Type B pancreatic cell (in vitro differentiated cells): ENCODE measurements at regions not wholly inside any gene's neighbourhood (a gene's known extent, or its start where the extent isn't known, plus 50 kb on each side); places are given as distances from the start of the nearest gene placed in this dataset.

Experiments
- DNase-seq: peaks from one replicate; pipeline ENCODE4 v3.0.0; 2021; ENCODE audit warnings: mixed read lengths; ENCODE audit not compliant: unreplicated experiment; ENCODE audit errors: extremely low spot score
- H3K27ac Mint-ChIP-seq: 2 replicates; pipeline ENCODE4 v1.8.0; 2021; ENCODE audit warnings: mild to moderate bottlenecking, mixed read lengths
- H3K27me3 Mint-ChIP-seq: 2 replicates; pipeline ENCODE4 v1.8.0; 2021; ENCODE audit warnings: mixed read lengths
- H3K36me3 Mint-ChIP-seq: 2 replicates; pipeline ENCODE4 v1.8.0; 2021; ENCODE audit warnings: mixed read lengths
- H3K4me1 Mint-ChIP-seq: one replicate; pipeline ENCODE4 v1.8.0; 2021; ENCODE audit warnings: mixed read lengths; ENCODE audit not compliant: unreplicated experiment
- H3K4me3 Mint-ChIP-seq: 2 replicates; pipeline ENCODE4 v1.8.0; 2021; ENCODE audit warnings: mild to moderate bottlenecking, mixed read lengths
- H3K9me3 Mint-ChIP-seq: 2 replicates; pipeline ENCODE4 v1.8.0; 2021; ENCODE audit warnings: mixed read lengths
- CTCF ChIP-seq: fragments of 200-600 bp; sonication (generic); conservative IDR thresholded peaks from 2 replicates; pipeline ENCODE4 v1.5.0; 2021; ENCODE audit warnings: antibody characterized with exemption, mild to moderate bottlenecking

GRCh38 chr1:80846966-80847365, 953.8 kb upstream of the ADGRL2 start:
- H3K4me3 Mint-ChIP-seq = no peak overlapping the region
- DNase-seq = no peak
- H3K4me1 Mint-ChIP-seq = no peaks in the 10 kb centered on the region
- H3K27me3 Mint-ChIP-seq = no peaks in the 10 kb centered on the region
- no peak overlapping the region for H3K27ac Mint-ChIP-seq
- H3K36me3 Mint-ChIP-seq = no peaks in the 10 kb centered on the region
- peaks cover 8% of the 10 kb centered on the region for H3K9me3 Mint-ChIP-seq
- no peak for TF ChIP-seq CTCF

DNA sequence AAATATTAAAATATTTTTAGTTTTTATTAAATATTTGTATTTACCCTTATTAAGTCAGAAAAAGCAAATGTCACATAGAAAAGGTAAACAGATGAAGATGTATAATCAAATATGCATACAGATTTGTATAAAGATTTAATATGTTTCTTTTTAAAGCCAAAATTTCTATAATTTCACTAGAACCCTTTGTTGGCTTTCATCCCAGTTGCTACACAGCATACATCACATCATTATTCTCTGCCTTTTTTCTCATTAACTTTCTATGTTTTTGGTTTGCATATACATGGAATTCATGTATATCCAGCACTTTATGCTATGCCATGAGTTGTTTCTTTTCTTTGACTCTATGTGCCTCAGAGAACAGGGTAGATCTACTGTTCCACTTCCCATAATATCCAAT, 957.9 kb upstream of the ADGRL2 start:
- Mint-ChIP-seq H3K4me3 (no peak overlapping the region), H3K27me3 (no peaks in the 10 kb centered on the region), H3K4me1 (no peaks in the 10 kb centered on the region), H3K36me3 (no peaks in the 10 kb centered on the region), H3K9me3 (peaks cover 23% of the 10 kb centered on the region), H3K27ac (no peak overlapping the region)
- TF ChIP-seq CTCF = no peak
- no peak for DNase-seq

DNA sequence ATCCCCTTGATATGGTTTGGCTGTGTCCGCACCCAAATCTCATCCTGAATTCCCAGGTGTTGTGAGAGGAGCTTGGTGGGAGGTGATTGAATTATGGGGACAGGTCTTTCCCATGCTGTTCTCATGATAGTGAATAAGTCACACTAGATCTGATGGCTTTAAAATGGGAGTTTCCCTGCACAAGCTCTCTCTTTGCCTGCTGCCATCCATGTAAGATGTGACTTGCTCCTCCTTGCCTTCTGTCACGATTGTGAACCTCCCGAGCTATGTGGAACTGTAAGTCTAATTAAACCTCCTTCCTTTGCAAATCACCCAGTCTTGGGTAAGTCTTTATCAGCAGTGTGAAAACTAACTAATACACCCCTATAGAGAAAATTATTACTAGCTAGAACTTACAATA, 959.5 kb upstream of the ADGRL2 start:
- H3K27ac Mint-ChIP-seq = no peak overlapping the region
- peaks cover 23% of the 10 kb centered on the region for H3K9me3 Mint-ChIP-seq
- no peak for TF ChIP-seq CTCF
- no peak for DNase-seq
- H3K4me1 Mint-ChIP-seq = no peaks in the 10 kb centered on the region
- no peaks in the 10 kb centered on the region for H3K27me3 Mint-ChIP-seq
- H3K36me3 Mint-ChIP-seq = no peaks in the 10 kb centered on the region
- H3K4me3 Mint-ChIP-seq = no peak overlapping the region

DNA sequence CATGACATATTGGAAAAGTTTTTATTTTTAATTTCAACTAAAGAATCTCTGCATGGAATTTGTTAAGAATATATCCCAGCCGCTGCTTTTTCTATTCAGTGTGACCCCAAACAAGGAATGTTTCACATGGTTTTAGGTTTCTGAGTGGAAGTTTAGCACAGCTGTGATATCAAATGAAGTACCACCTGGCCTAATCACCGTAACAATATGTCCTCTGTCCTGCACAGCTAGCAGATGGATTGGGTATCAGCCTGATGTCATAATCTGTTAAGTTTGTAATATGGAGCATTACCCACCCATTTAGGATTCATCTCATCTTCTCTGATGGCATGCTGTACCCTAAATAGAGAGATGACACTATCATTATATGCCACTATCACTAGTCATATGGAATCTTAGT, 963.7 kb upstream of the ADGRL2 start:
- H3K36me3 Mint-ChIP-seq = no peaks in the 10 kb centered on the region
- H3K4me1 Mint-ChIP-seq = no peaks in the 10 kb centered on the region
- no peak for TF ChIP-seq CTCF
- no peak overlapping the region for H3K4me3 Mint-ChIP-seq
- DNase-seq = no peak
- no peaks in the 10 kb centered on the region for H3K27me3 Mint-ChIP-seq
- H3K27ac Mint-ChIP-seq = no peak overlapping the region
- H3K9me3 Mint-ChIP-seq = peaks cover 16% of the 10 kb centered on the region

DNA sequence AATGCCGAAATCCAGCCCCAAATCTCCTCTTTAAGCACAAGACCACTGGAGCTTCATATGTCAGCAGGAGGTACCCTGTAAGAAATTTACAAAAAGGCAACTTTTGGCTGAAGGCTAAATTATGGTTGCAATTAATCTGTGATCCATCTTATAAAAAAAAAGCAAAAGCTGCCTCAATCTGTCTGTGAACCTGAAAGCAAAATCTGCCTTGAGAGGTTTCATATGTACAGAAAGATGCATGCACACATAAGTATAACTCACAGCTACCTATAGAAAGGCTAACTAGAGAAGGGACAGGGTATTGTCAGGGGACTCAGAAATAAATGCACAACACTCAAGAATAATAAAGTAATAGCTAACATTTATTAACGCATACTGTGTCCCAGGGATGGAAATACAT, 964.2 kb upstream of the ADGRL2 start:
- Mint-ChIP-seq H3K4me1 (no peaks in the 10 kb centered on the region), H3K4me3 (no peak overlapping the region), H3K27me3 (no peaks in the 10 kb centered on the region), H3K27ac (no peak overlapping the region), H3K36me3 (no peaks in the 10 kb centered on the region), H3K9me3 (peaks cover 11% of the 10 kb centered on the region)
- DNase-seq = no peak
- TF ChIP-seq CTCF = no peak

- DNase-seq = no peak
- Mint-ChIP-seq H3K36me3 (no peaks in the 10 kb centered on the region), H3K27me3 (no peaks in the 10 kb centered on the region), H3K9me3 (no peaks in the 10 kb centered on the region), H3K27ac (no peak overlapping the region), H3K4me1 (no peaks in the 10 kb centered on the region), H3K4me3 (no peak overlapping the region)
- TF ChIP-seq CTCF = no peak
Observed at GRCh38 chr1:80827666-80828065, 973.1 kb upstream of the ADGRL2 start.
